Liver (tissue), 8 donors: ENCODE measurements at regions not wholly inside any gene's neighbourhood (a gene's known extent, or its start where the extent isn't known, plus 50 kb on each side); places are given as distances from the start of the nearest gene placed in this dataset.

ENCODE experiments used
- DNase-seq: peaks from one replicate; pipeline ENCODE4 v3.0.0-alpha.2; 2017; ENCODE audit warnings: low spot score
- H3K27ac ChIP-seq, 2 donors: one replicate each; pipeline ENCODE4 v1.7.0; 2013; ENCODE audit warnings: inconsistent platforms in 2 of 2, low read length in 2 of 2, control low read depth in 1 of 2, low read depth in 1 of 2, mild to moderate bottlenecking in 1 of 2
- H3K27me3 ChIP-seq, 4 donors: one replicate each; pipeline versions ENCODE4 v1.6.1 to v1.7.0; 2013; ENCODE audit warnings: low read length in 3 of 4, inconsistent platforms in 1 of 4, mild to moderate bottlenecking in 1 of 4, moderate library complexity in 1 of 4; ENCODE audit not compliant: control insufficient read depth in 4 of 4, insufficient read depth in 4 of 4
- H3K36me3 ChIP-seq, 4 donors: one replicate each; pipeline versions ENCODE4 v1.6.1 to v1.7.0; 2013; ENCODE audit warnings: low read length in 3 of 4, mild to moderate bottlenecking in 3 of 4, low read depth in 1 of 4, moderate library complexity in 1 of 4; ENCODE audit not compliant: control insufficient read depth in 4 of 4, insufficient read depth in 3 of 4
- H3K4me1 ChIP-seq, 4 donors: one replicate each; pipeline versions ENCODE4 v1.6.1 to v1.7.0; 2013; ENCODE audit warnings: low read length in 3 of 4, mild to moderate bottlenecking in 3 of 4, moderate library complexity in 1 of 4; ENCODE audit not compliant: control insufficient read depth in 4 of 4, insufficient read depth in 4 of 4
- H3K4me3 ChIP-seq, 3 donors: one replicate each; pipeline versions ENCODE4 v1.6.1 to v1.7.0; 2013; ENCODE audit warnings: low read length in 3 of 3, control low read depth in 1 of 3, low read depth in 1 of 3, mild to moderate bottlenecking in 1 of 3
- H3K9ac ChIP-seq, 2 donors: one replicate each; pipeline ENCODE4 v1.7.0; 2013; ENCODE audit warnings: low read length in 2 of 2, mild to moderate bottlenecking in 2 of 2, moderate library complexity in 2 of 2, control low read depth in 1 of 2, low read depth in 1 of 2
- H3K9me3 ChIP-seq, 4 donors: one replicate each; pipeline versions ENCODE4 v1.6.1 to v1.7.0; 2013; ENCODE audit warnings: low read length in 3 of 4; ENCODE audit not compliant: control insufficient read depth in 4 of 4
- EGR1 ChIP-seq, 2 donors: IDR thresholded peaks; 2 replicates each; pipeline ENCODE4 v1.6.1; 2016 to 2018; ENCODE audit warnings: antibody characterized with exemption in 2 of 2, low read depth in 2 of 2
- FOXA1 ChIP-seq: IDR thresholded peaks from 2 replicates; pipeline ENCODE4 v1.6.1; 2016; ENCODE audit warnings: antibody characterized with exemption
- FOXA2 ChIP-seq: IDR thresholded peaks from 2 replicates; pipeline ENCODE4 v1.6.1; 2016; ENCODE audit warnings: antibody characterized with exemption
- GABPA ChIP-seq, 2 donors: IDR thresholded peaks in 1 of 2; conservative IDR thresholded peaks in 1 of 2; 2 replicates each; pipeline ENCODE4 v1.6.1; 2016; ENCODE audit warnings: antibody characterized with exemption in 2 of 2, mild to moderate bottlenecking in 1 of 2, moderate library complexity in 1 of 2
- HNF4A ChIP-seq, 2 donors: conservative IDR thresholded peaks; 2 replicates each; pipeline ENCODE4 v1.6.1; 2016; ENCODE audit warnings: antibody characterized with exemption in 2 of 2, mild to moderate bottlenecking in 2 of 2
- HNF4G ChIP-seq: IDR thresholded peaks from 2 replicates; pipeline ENCODE4 v1.6.1; 2016; ENCODE audit warnings: antibody characterized with exemption
- JUND ChIP-seq, 2 donors: IDR thresholded peaks; 2 replicates each; pipeline ENCODE4 v1.6.1; 2016; ENCODE audit warnings: antibody characterized with exemption in 2 of 2
- NR2F2 ChIP-seq: IDR thresholded peaks from 2 replicates; pipeline ENCODE4 v1.6.1; 2016; ENCODE audit warnings: antibody characterized with exemption
- RAD21 ChIP-seq, 2 donors: IDR thresholded peaks; 2 replicates each; pipeline ENCODE4 v1.6.1; 2016; ENCODE audit warnings: antibody characterized with exemption in 2 of 2, mild to moderate bottlenecking in 2 of 2
- RXRA ChIP-seq, 2 donors: IDR thresholded peaks; 2 replicates each; pipeline ENCODE4 v1.6.1; 2017 to 2018; ENCODE audit warnings: antibody characterized with exemption in 2 of 2, mild to moderate bottlenecking in 1 of 2
- SP1 ChIP-seq: IDR thresholded peaks from 2 replicates; pipeline ENCODE4 v1.6.1; 2018; ENCODE audit warnings: antibody characterized with exemption, mild to moderate bottlenecking
- TAF1 ChIP-seq: conservative IDR thresholded peaks from 2 replicates; pipeline ENCODE4 v1.6.1; 2016; ENCODE audit warnings: antibody characterized with exemption, mild to moderate bottlenecking
- WGBS: extraction: QIAGEN DNeasy Blood & Tissue Kit; methylation state at CpG from one replicate; pipeline ENCODE4 v1.1.7; 2013; 5-methylcytosine and 5-hydroxymethylcytosine counted together
- TF ChIP-seq, protein P1 (sequence below): IDR thresholded peaks from 2 replicates; pipeline ENCODE4 v1.6.1; 2016; ENCODE audit warnings: antibody characterized with exemption, mild to moderate bottlenecking
- TF ChIP-seq, protein P2 (sequence below): IDR thresholded peaks from 2 replicates; pipeline ENCODE4 v1.6.1; 2016; ENCODE audit warnings: antibody characterized with exemption
- TF ChIP-seq, protein P3 (sequence below): IDR thresholded peaks from 2 replicates; pipeline ENCODE4 v1.6.1; 2016; ENCODE audit warnings: antibody characterized with exemption
- TF ChIP-seq, protein P4 (sequence below): fragments of 150-350 bp; IDR thresholded peaks from 2 replicates; pipeline ENCODE4 v1.5.1; 2017; ENCODE audit warnings: improper control_type of control experiment, low read depth, low read length; ENCODE audit not compliant: missing input control
- TF ChIP-seq, protein P5 (sequence below): IDR thresholded peaks from 2 replicates; pipeline ENCODE4 v1.6.1; 2016; ENCODE audit warnings: antibody characterized with exemption
- donor health status: healthy.
- donor health status: healthy.
- donor health status: healthy.
- donor health status: healthy.
- donor health status: healthy.

DNA sequence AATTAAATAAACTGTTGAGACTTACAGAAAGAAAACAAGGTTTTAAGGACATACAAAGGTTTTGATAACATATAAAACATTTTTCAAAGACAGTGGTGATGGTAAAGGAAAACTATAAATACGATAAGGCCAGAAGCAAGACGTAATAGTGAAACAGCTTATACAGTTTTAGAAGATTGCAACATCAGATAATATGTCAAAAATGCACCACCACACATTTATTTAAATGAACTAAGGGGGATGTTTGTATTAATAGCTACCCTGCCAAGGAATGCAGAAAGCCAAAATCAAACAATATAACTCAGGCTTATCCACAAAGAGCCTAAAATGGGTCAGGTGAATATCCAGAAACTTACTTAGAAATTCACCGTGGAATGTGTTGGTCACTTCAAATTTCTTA is 981.6 kb upstream of the FAT3 start:
- DNase-seq: no peak
- Histone ChIP-seq H3K9me3 (no peaks in the 10 kb centered on the region), H3K36me3 (no peaks in the 10 kb centered on the region), H3K4me3 (no peak overlapping the region), H3K9ac (no peak overlapping the region), H3K4me1 (no peaks in the 10 kb centered on the region), H3K27me3 (peaks cover 0 to 4% (median 0%) of the 10 kb centered on the region in 4 donors), H3K27ac (no peak overlapping the region)
- TF ChIP-seq, protein P1, sequence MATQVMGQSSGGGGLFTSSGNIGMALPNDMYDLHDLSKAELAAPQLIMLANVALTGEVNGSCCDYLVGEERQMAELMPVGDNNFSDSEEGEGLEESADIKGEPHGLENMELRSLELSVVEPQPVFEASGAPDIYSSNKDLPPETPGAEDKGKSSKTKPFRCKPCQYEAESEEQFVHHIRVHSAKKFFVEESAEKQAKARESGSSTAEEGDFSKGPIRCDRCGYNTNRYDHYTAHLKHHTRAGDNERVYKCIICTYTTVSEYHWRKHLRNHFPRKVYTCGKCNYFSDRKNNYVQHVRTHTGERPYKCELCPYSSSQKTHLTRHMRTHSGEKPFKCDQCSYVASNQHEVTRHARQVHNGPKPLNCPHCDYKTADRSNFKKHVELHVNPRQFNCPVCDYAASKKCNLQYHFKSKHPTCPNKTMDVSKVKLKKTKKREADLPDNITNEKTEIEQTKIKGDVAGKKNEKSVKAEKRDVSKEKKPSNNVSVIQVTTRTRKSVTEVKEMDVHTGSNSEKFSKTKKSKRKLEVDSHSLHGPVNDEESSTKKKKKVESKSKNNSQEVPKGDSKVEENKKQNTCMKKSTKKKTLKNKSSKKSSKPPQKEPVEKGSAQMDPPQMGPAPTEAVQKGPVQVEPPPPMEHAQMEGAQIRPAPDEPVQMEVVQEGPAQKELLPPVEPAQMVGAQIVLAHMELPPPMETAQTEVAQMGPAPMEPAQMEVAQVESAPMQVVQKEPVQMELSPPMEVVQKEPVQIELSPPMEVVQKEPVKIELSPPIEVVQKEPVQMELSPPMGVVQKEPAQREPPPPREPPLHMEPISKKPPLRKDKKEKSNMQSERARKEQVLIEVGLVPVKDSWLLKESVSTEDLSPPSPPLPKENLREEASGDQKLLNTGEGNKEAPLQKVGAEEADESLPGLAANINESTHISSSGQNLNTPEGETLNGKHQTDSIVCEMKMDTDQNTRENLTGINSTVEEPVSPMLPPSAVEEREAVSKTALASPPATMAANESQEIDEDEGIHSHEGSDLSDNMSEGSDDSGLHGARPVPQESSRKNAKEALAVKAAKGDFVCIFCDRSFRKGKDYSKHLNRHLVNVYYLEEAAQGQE: no peak
- TF ChIP-seq NR2F2 (no peak), FOXA1 (no peak), FOXA2 (no peak), EGR1 (IDR thresholded peaks at IDR 0.05; ENCODE audit: low read depth in 2 of 2) (no peak), RXRA (IDR thresholded peaks at IDR 0.05) (no peak), JUND (IDR thresholded peaks at IDR 0.05) (no peak), GABPA (IDR thresholded peaks at IDR 0.05 in 1 of 2, conservative IDR thresholded peaks at IDR 0.05 in 1 of 2) (no peak), HNF4A (conservative IDR thresholded peaks at IDR 0.05) (no peak), SP1 (no peak), HNF4G (no peak), TAF1 (no peak), RAD21 (IDR thresholded peaks at IDR 0.05) (no peak)
- TF ChIP-seq, protein P2, sequence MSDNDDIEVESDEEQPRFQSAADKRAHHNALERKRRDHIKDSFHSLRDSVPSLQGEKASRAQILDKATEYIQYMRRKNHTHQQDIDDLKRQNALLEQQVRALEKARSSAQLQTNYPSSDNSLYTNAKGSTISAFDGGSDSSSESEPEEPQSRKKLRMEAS: no peak
- TF ChIP-seq, protein P3, sequence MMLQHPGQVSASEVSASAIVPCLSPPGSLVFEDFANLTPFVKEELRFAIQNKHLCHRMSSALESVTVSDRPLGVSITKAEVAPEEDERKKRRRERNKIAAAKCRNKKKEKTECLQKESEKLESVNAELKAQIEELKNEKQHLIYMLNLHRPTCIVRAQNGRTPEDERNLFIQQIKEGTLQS: no peak
- TF ChIP-seq, protein P4, sequence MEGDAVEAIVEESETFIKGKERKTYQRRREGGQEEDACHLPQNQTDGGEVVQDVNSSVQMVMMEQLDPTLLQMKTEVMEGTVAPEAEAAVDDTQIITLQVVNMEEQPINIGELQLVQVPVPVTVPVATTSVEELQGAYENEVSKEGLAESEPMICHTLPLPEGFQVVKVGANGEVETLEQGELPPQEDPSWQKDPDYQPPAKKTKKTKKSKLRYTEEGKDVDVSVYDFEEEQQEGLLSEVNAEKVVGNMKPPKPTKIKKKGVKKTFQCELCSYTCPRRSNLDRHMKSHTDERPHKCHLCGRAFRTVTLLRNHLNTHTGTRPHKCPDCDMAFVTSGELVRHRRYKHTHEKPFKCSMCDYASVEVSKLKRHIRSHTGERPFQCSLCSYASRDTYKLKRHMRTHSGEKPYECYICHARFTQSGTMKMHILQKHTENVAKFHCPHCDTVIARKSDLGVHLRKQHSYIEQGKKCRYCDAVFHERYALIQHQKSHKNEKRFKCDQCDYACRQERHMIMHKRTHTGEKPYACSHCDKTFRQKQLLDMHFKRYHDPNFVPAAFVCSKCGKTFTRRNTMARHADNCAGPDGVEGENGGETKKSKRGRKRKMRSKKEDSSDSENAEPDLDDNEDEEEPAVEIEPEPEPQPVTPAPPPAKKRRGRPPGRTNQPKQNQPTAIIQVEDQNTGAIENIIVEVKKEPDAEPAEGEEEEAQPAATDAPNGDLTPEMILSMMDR: no peak
- TF ChIP-seq, protein P5, sequence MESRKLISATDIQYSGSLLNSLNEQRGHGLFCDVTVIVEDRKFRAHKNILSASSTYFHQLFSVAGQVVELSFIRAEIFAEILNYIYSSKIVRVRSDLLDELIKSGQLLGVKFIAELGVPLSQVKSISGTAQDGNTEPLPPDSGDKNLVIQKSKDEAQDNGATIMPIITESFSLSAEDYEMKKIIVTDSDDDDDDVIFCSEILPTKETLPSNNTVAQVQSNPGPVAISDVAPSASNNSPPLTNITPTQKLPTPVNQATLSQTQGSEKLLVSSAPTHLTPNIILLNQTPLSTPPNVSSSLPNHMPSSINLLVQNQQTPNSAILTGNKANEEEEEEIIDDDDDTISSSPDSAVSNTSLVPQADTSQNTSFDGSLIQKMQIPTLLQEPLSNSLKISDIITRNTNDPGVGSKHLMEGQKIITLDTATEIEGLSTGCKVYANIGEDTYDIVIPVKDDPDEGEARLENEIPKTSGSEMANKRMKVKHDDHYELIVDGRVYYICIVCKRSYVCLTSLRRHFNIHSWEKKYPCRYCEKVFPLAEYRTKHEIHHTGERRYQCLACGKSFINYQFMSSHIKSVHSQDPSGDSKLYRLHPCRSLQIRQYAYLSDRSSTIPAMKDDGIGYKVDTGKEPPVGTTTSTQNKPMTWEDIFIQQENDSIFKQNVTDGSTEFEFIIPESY: no peak
- 77% methylated on average over 3 of the region's 3 CpGs for WGBS

DNA sequence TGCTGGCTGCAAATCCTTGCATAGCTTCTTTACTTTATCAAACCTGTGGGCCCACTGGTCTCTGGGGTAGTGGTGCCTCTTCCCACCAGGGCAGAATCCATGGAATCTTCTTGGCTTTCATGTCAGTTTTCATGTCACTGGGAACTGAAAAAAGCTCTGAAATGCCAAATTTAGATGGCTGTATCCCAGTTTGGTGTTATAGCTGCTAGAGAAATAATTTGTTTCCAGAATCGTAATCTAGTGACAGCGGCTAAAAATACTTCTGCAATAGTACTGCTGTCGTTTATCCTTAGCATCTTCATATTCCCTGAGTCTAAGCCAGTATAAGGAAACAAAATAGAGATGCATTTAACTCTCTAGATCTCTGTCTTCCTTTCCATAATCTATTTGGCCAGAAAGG is 983.4 kb upstream of the FAT3 start:
- Histone ChIP-seq H3K4me3 (no peak overlapping the region), H3K36me3 (no peaks in the 10 kb centered on the region), H3K9ac (no peak overlapping the region), H3K27ac (no peak overlapping the region), H3K4me1 (no peaks in the 10 kb centered on the region), H3K27me3 (peaks cover 0 to 4% (median 0%) of the 10 kb centered on the region in 4 donors), H3K9me3 (no peaks in the 10 kb centered on the region)
- DNase-seq: no peak
- WGBS: 75% methylated on average over 3 of the region's 3 CpGs
- no peak for TF ChIP-seq EGR1 (IDR thresholded peaks at IDR 0.05; ENCODE audit: low read depth in 2 of 2)
- TF ChIP-seq HNF4A (conservative IDR thresholded peaks at IDR 0.05): no peak
- TF ChIP-seq, protein P1: no peak
- TF ChIP-seq NR2F2: no peak
- TF ChIP-seq, protein P3: no peak
- TF ChIP-seq SP1: no peak
- no peak for TF ChIP-seq HNF4G
- TF ChIP-seq TAF1: no peak
- TF ChIP-seq, protein P5: no peak
